ENCODE measurements at regions not wholly inside any gene's neighbourhood (a gene's known extent, or its start where the extent isn't known, plus 50 kb on each side); places are given as distances from the start of the nearest gene placed in this dataset.
A peak's percentile ranks its signal among the peaks of the same experiment; 100 is the strongest.

DNA sequence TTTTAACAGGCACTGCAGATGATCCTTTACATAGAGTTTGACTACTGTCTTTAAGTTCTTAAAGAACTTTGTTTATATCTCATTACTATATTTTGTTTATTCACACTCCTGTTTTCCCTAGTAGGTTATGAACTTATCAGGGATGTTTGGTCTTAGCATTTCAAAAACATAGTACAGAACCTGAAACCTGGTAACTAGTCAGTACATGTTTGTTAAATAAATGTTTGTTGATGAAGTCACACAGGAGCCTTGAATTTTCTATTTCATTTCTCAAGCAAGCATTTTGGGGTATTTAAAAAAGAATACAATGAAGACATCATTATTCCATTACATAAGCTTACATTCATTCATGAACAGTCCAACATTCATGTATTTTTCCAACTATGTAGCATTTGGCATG, 280.3 kb upstream of the ZSWIM2 start:
- intact Hi-C loops (cut with DNase I) = no loop called here

DNA sequence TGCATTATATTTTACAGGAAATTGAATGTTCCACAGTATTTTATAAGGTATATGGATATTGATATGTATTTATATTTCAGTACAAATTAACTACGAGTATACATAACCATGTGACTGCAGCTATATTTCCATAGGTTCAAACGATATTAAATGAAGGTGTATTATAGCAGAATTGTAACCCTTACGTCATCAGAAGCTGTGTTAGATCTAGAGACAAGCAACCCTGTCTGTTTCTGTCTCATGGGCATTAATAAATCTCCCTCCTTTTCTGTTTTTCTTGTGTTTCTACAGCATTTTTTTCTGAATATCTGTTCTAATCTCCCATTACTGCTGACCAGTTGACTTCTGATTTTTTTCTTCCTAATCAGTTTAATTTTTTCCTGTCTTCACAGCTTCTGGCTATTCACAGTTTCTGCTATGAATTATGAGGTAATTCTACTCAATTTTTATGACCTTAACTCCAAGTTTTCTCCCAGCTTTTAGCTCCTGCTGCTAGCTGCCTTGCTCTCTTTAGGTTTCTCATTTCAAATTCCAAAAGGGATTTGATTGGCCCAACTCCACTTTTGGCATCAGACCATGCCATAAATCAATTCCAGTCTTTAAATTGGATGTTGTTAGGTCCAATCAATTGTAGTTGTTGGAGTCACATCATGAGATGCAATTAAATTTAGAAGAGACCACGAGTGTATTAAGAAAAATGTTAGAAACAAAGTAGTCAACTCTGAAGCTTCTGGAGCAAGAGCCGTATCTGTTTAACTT, 277.5 kb upstream of the ZSWIM2 start:
- DNase-seq (no peak), ATAC-seq (no peak)
- no peaks in the 10 kb centered on the region for H3K4me1 ChIP-seq
- no peaks in the 10 kb centered on the region for H3K9me3 ChIP-seq
- TF ChIP-seq, protein P1, sequence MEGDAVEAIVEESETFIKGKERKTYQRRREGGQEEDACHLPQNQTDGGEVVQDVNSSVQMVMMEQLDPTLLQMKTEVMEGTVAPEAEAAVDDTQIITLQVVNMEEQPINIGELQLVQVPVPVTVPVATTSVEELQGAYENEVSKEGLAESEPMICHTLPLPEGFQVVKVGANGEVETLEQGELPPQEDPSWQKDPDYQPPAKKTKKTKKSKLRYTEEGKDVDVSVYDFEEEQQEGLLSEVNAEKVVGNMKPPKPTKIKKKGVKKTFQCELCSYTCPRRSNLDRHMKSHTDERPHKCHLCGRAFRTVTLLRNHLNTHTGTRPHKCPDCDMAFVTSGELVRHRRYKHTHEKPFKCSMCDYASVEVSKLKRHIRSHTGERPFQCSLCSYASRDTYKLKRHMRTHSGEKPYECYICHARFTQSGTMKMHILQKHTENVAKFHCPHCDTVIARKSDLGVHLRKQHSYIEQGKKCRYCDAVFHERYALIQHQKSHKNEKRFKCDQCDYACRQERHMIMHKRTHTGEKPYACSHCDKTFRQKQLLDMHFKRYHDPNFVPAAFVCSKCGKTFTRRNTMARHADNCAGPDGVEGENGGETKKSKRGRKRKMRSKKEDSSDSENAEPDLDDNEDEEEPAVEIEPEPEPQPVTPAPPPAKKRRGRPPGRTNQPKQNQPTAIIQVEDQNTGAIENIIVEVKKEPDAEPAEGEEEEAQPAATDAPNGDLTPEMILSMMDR (IDR thresholded peaks at IDR 0.05) = no peak
- no peaks in the 10 kb centered on the region for H3K27me3 ChIP-seq (ENCODE audit: insufficient read depth in 3 of 3, low read length in 2 of 3)
- H3K36me3 ChIP-seq (ENCODE audit: insufficient read depth in 1 of 2, low read depth in 1 of 2) = no peaks in the 10 kb centered on the region
- no peak overlapping the region for H3K4me3 ChIP-seq
- WGBS, 3 donors = 52 to 55% (median 53%) methylated on average over 5 of the region's 5 CpGs
- no peak overlapping the region for H3K27ac ChIP-seq
- intact Hi-C loops (cut with DNase I) = no loop called here

More for the DNA sequence above, 280.3 kb upstream of the ZSWIM2 start:
- Histone ChIP-seq H3K27ac (no peak overlapping the region), H3K4me1 (no peaks in the 10 kb centered on the region), H3K9me3 (no peaks in the 10 kb centered on the region), H3K27me3 (ENCODE audit: insufficient read depth in 3 of 3, low read length in 2 of 3) (no peaks in the 10 kb centered on the region), H3K36me3 (ENCODE audit: insufficient read depth in 1 of 2, low read depth in 1 of 2) (no peaks in the 10 kb centered on the region), H3K4me3 (no peak overlapping the region)
- DNase-seq (no peak), ATAC-seq (no peak)
- TF ChIP-seq, protein P1 (IDR thresholded peaks at IDR 0.05) = no peak

DNA sequence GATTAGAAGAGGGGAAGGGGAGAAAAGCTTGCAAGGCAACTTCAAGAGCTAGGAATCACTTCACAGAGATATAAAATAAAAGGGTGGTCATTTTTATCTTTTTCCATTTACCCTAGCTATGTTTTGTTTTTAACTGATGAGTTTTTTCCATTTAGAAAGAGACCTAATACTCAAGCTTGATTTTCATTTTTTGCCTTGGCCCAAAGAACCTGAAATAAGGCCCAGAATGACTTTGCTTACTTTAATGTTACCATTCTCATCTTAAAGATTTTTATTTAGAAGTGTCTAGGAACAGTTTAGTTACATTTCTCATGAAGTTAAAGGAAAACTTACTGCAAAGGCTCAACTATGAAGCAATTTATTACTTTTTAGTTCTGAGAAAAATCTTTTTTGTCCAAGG, 276.3 kb upstream of the ZSWIM2 start:
- H3K9me3 ChIP-seq = no peaks in the 10 kb centered on the region
- ATAC-seq = no peak
- no peak for DNase-seq
- no peaks in the 10 kb centered on the region for H3K36me3 ChIP-seq (ENCODE audit: insufficient read depth in 1 of 2, low read depth in 1 of 2)
- H3K27me3 ChIP-seq (ENCODE audit: insufficient read depth in 3 of 3, low read length in 2 of 3) = no peaks in the 10 kb centered on the region
- TF ChIP-seq, protein P1 (IDR thresholded peaks at IDR 0.05) = no peak
- intact Hi-C loops (cut with DNase I) = no loop called here
- no peak overlapping the region for H3K27ac ChIP-seq
- H3K4me1 ChIP-seq = no peaks in the 10 kb centered on the region
- H3K4me3 ChIP-seq = no peak overlapping the region

DNA sequence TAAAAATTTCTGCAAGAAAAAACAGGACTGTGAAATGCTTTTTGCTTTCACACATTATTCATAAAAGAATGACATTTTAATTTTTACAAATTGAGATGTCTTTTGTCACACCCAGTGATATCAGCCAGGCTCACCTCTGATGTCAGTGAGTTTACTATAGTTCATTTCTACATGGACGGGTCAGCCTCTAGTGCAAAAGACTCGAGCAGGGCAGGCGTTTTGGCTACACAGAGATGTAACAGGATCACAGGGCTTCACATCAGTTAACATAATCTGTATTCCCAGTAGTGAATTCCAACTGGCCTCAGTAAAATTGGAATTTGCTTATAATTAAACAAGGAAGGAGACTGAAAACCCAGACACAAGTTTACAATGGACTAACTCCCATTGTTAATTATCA, 275.6 kb upstream of the ZSWIM2 start:
- Histone ChIP-seq H3K4me1 (no peaks in the 10 kb centered on the region), H3K27me3 (ENCODE audit: insufficient read depth in 3 of 3, low read length in 2 of 3) (no peaks in the 10 kb centered on the region), H3K4me3 (no peak overlapping the region), H3K27ac (no peak overlapping the region), H3K9me3 (no peaks in the 10 kb centered on the region), H3K36me3 (ENCODE audit: insufficient read depth in 1 of 2, low read depth in 1 of 2) (no peaks in the 10 kb centered on the region)
- TF ChIP-seq, protein P1 (IDR thresholded peaks at IDR 0.05) = no peak
- intact Hi-C loops (cut with DNase I) = no loop called here
- DNase-seq (peak in 1 of 2 donors; percentile 31), ATAC-seq (no peak)
- 28 to 41% (median 33%) methylated on average over 3 of the region's 3 CpGs for WGBS, 3 donors

Measured in psoas muscle (tissue), 7 donors.